ENCODE measurements at regions not wholly inside any gene's neighbourhood (a gene's known extent, or its start where the extent isn't known, plus 50 kb on each side); places are given as distances from the start of the nearest gene placed in this dataset.

- H3K27ac Mint-ChIP-seq, result no peak overlapping the region
- peaks cover 3% of the 10 kb centered on the region for H3K4me1 Mint-ChIP-seq (ENCODE audit: low read depth)
- peaks cover 2% of the 10 kb centered on the region for H3K27me3 Mint-ChIP-seq (ENCODE audit: low read depth)
- H3K4me3 Mint-ChIP-seq, result no peak overlapping the region
- DNase-seq (ENCODE audit: low spot score), result no peak
- no peaks in the 10 kb centered on the region for H3K36me3 Mint-ChIP-seq (ENCODE audit: low read depth)
- peaks cover 16% of the 10 kb centered on the region for H3K9me3 Mint-ChIP-seq
Measured at GRCh38 chr1:168865850-168866620, 137.0 kb upstream of the DPT start.

GRCh38 chr1:168867941-168868634, 139.1 kb upstream of the DPT start:
- DNase-seq (ENCODE audit: low spot score), result no peak
- Mint-ChIP-seq H3K4me1 (ENCODE audit: low read depth) (peaks cover 3% of the 10 kb centered on the region), H3K36me3 (ENCODE audit: low read depth) (no peaks in the 10 kb centered on the region), H3K4me3 (no peak overlapping the region), H3K9me3 (peaks cover 16% of the 10 kb centered on the region), H3K27me3 (ENCODE audit: low read depth) (no peaks in the 10 kb centered on the region), H3K27ac (no peak overlapping the region)

GRCh38 chr1:168871531-168871930, 142.5 kb upstream of the DPT start:
- Mint-ChIP-seq H3K4me3 (no peak overlapping the region), H3K9me3 (no peaks in the 10 kb centered on the region), H3K27ac (no peak overlapping the region), H3K4me1 (ENCODE audit: low read depth) (peaks cover 3% of the 10 kb centered on the region), H3K27me3 (ENCODE audit: low read depth) (no peaks in the 10 kb centered on the region), H3K36me3 (ENCODE audit: low read depth) (no peaks in the 10 kb centered on the region)
- DNase-seq (ENCODE audit: low spot score), result no peak

- Mint-ChIP-seq H3K27me3 (ENCODE audit: low read depth) (no peaks in the 10 kb centered on the region), H3K36me3 (ENCODE audit: low read depth) (no peaks in the 10 kb centered on the region), H3K27ac (no peak overlapping the region), H3K4me3 (no peak overlapping the region), H3K4me1 (ENCODE audit: low read depth) (no peaks in the 10 kb centered on the region), H3K9me3 (no peaks in the 10 kb centered on the region)
- no peak for DNase-seq (ENCODE audit: low spot score)
Measured at GRCh38 chr1:168875831-168876230, 146.8 kb upstream of the DPT start.

- H3K27ac Mint-ChIP-seq, result no peak overlapping the region
Measured at GRCh38 chr1:168876830-168877229, 147.8 kb upstream of the DPT start.

GRCh38 chr1:168879896-168880734, 151.1 kb upstream of the DPT start:
- no peak for DNase-seq (ENCODE audit: low spot score)
- no peak overlapping the region for H3K4me3 Mint-ChIP-seq
- no peaks in the 10 kb centered on the region for H3K36me3 Mint-ChIP-seq (ENCODE audit: low read depth)
- no peaks in the 10 kb centered on the region for H3K4me1 Mint-ChIP-seq (ENCODE audit: low read depth)
- H3K27me3 Mint-ChIP-seq (ENCODE audit: low read depth), result peaks cover 10% of the 10 kb centered on the region
- H3K27ac Mint-ChIP-seq, result no peak overlapping the region
- H3K9me3 Mint-ChIP-seq, result no peaks in the 10 kb centered on the region

More at GRCh38 chr1:168876830-168877229, 147.8 kb upstream of the DPT start:
- no peaks in the 10 kb centered on the region for H3K36me3 Mint-ChIP-seq (ENCODE audit: low read depth)
- peaks cover 6% of the 10 kb centered on the region for H3K27me3 Mint-ChIP-seq (ENCODE audit: low read depth)
- no peaks in the 10 kb centered on the region for H3K4me1 Mint-ChIP-seq (ENCODE audit: low read depth)
- H3K4me3 Mint-ChIP-seq, result no peak overlapping the region
- no peak for DNase-seq (ENCODE audit: low spot score)
- H3K9me3 Mint-ChIP-seq, result no peaks in the 10 kb centered on the region

GRCh38 chr1:168881656-168882260, 152.8 kb upstream of the DPT start:
- DNase-seq (ENCODE audit: low spot score), result no peak
- no peaks in the 10 kb centered on the region for H3K9me3 Mint-ChIP-seq
- no peaks in the 10 kb centered on the region for H3K4me1 Mint-ChIP-seq (ENCODE audit: low read depth)
- H3K4me3 Mint-ChIP-seq, result no peak overlapping the region
- no peaks in the 10 kb centered on the region for H3K36me3 Mint-ChIP-seq (ENCODE audit: low read depth)
- no peak overlapping the region for H3K27ac Mint-ChIP-seq
- H3K27me3 Mint-ChIP-seq (ENCODE audit: low read depth), result peaks cover 10% of the 10 kb centered on the region

GRCh38 chr1:168887381-168887780, 158.4 kb upstream of the DPT start:
- Mint-ChIP-seq H3K36me3 (ENCODE audit: low read depth) (no peaks in the 10 kb centered on the region), H3K4me3 (no peak overlapping the region), H3K27ac (no peak overlapping the region), H3K4me1 (ENCODE audit: low read depth) (no peaks in the 10 kb centered on the region), H3K9me3 (no peaks in the 10 kb centered on the region), H3K27me3 (ENCODE audit: low read depth) (no peaks in the 10 kb centered on the region)
- no peak for DNase-seq (ENCODE audit: low spot score)

GRCh38 chr1:168888418-168888817, 159.4 kb upstream of the DPT start:
- H3K4me1 Mint-ChIP-seq (ENCODE audit: low read depth), result no peaks in the 10 kb centered on the region
- H3K9me3 Mint-ChIP-seq, result no peaks in the 10 kb centered on the region

GRCh38 chr1:168892931-168893330, 163.9 kb upstream of the DPT start:
- no peak overlapping the region for H3K27ac Mint-ChIP-seq
- H3K9me3 Mint-ChIP-seq, result no peaks in the 10 kb centered on the region
- DNase-seq (ENCODE audit: low spot score), result no peak
- H3K4me3 Mint-ChIP-seq, result no peak overlapping the region
- no peaks in the 10 kb centered on the region for H3K36me3 Mint-ChIP-seq (ENCODE audit: low read depth)
- no peaks in the 10 kb centered on the region for H3K4me1 Mint-ChIP-seq (ENCODE audit: low read depth)
- peaks cover 19% of the 10 kb centered on the region for H3K27me3 Mint-ChIP-seq (ENCODE audit: low read depth)

More at GRCh38 chr1:168888418-168888817, 159.4 kb upstream of the DPT start:
- DNase-seq (ENCODE audit: low spot score), result no peak
- Mint-ChIP-seq H3K4me3 (no peak overlapping the region), H3K36me3 (ENCODE audit: low read depth) (no peaks in the 10 kb centered on the region), H3K27me3 (ENCODE audit: low read depth) (no peaks in the 10 kb centered on the region), H3K27ac (no peak overlapping the region)

GRCh38 chr1:168893359-168893801, 164.4 kb upstream of the DPT start:
- no peak overlapping the region for H3K27ac Mint-ChIP-seq
- peaks cover 20% of the 10 kb centered on the region for H3K27me3 Mint-ChIP-seq (ENCODE audit: low read depth)
- H3K9me3 Mint-ChIP-seq, result no peaks in the 10 kb centered on the region
- no peaks in the 10 kb centered on the region for H3K36me3 Mint-ChIP-seq (ENCODE audit: low read depth)
- no peak for DNase-seq (ENCODE audit: low spot score)
- H3K4me3 Mint-ChIP-seq, result no peak overlapping the region
- no peaks in the 10 kb centered on the region for H3K4me1 Mint-ChIP-seq (ENCODE audit: low read depth)

- H3K9me3 Mint-ChIP-seq, result no peaks in the 10 kb centered on the region
- no peak overlapping the region for H3K27ac Mint-ChIP-seq
- peaks cover 20% of the 10 kb centered on the region for H3K27me3 Mint-ChIP-seq (ENCODE audit: low read depth)
- DNase-seq (ENCODE audit: low spot score), result no peak
- no peaks in the 10 kb centered on the region for H3K36me3 Mint-ChIP-seq (ENCODE audit: low read depth)
- H3K4me1 Mint-ChIP-seq (ENCODE audit: low read depth), result no peaks in the 10 kb centered on the region
- H3K4me3 Mint-ChIP-seq, result no peak overlapping the region
Measured at GRCh38 chr1:168894397-168894903, 165.4 kb upstream of the DPT start.

- H3K27me3 Mint-ChIP-seq (ENCODE audit: low read depth), result peaks cover 26% of the 10 kb centered on the region
Measured at GRCh38 chr1:168897249-168897648, 168.2 kb upstream of the DPT start.

More at GRCh38 chr1:168897249-168897648, 168.2 kb upstream of the DPT start:
- Mint-ChIP-seq H3K4me3 (no peak overlapping the region), H3K4me1 (ENCODE audit: low read depth) (no peaks in the 10 kb centered on the region), H3K9me3 (no peaks in the 10 kb centered on the region), H3K36me3 (ENCODE audit: low read depth) (no peaks in the 10 kb centered on the region), H3K27ac (no peak overlapping the region)
- DNase-seq (ENCODE audit: low spot score), result no peak

Measured in T-helper 2 cell treated with Interferon-gamma antibody and Interleukin-4, amounts not matched to agents 5 μg/mL and 100 μg/mL, for 36 hours (primary cell).